HG03025 (cell line): ENCODE measurements at regions not wholly inside any gene's neighbourhood (a gene's known extent, or its start where the extent isn't known, plus 50 kb on each side); places are given as distances from the start of the nearest gene placed in this dataset.
"Not testable (repeated sequence)": the region's sequence is repeated elsewhere in the genome, so short reads cannot be mapped to it uniquely, and the experiment has no call there.

Source experiments
- ATAC-seq: cut with Tn5 transposase; IDR thresholded peaks from one replicate; pipeline ENCODE4 v1.9.1; 2021; ENCODE audit warnings: mild to moderate bottlenecking, moderate library complexity; ENCODE audit not compliant: unreplicated experiment, low FRiP score

DNA sequence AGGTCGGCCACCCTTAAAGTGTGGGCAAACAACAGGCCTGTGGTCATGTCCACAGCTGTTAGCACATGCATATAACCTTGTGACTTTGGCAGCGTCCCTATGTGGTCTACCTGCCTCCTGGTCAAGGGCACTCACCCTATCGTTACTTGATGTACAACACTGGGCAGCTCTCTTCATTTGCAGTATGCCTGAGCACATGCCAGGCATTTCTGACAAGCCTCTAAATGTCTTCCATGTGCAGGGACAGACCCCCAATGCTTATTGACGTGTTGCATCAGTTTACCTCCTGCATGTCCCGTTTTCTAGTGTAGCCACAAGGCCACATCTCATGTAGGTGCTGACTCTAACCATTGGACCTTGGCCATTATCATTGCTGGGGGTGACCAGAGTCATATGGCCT, 731.7 kb upstream of the MIR17HG start:
- ATAC-seq, result no peak

GRCh38 chr13:90618133-90618532, 729.4 kb upstream of the MIR17HG start:
- ATAC-seq, result no peak

- ATAC-seq, result no peak
Observed at GRCh38 chr13:90622541-90622940, 724.9 kb upstream of the MIR17HG start.

DNA sequence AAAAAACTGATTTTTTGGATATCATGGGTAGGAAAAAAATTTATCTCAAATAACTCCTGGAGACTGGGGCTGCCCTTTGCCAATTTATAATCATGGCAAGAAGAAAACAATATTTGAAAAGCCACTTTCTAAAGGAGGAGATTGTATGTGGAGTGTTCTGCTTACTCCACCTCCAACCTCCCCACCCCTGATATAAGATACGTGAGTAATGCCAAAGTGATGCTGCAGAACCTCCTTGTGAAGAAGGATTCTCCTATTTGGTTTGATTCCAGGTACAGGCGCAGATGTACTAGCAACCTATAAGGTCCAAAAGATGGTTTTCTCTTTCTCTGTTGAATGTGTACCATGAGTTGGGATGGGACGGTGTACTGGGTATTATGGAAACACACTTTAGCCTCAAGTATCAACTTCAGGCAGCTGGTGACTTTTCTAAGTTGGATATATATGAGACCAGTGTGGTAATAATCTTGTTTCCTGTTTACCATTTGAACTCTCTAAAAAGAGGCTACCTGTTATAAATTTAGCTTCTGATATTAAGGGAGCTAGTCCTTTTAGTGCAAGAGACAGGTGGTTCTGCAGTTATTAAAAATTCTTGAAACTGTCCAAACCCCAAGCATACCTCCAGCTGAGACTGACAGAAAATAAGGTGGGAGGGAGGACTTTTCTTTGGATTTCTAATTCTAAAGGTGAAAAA, 724.0 kb upstream of the MIR17HG start:
- no peak for ATAC-seq

DNA sequence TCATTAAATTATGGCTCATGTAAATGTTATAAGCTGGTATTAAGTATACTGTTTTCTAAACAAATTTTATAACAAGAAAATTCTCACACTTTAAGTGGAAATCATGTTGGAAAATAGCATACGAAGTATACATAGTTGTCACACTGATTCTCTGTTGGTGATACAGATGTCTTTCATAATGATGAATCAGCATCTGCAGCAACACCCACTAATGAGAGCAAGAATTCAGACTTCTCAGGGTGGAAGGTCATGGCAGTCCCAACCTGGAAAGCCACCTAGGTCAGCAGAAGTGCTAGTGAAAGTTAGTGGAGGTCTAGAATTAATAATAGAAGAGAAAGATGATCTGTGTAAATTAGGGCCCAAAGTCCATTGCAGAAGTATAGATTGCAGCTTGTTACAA, 719.7 kb upstream of the MIR17HG start:
- ATAC-seq, result no peak

- no peak for ATAC-seq
Observed at GRCh38 chr13:90628471-90628870, 719.0 kb upstream of the MIR17HG start.

DNA sequence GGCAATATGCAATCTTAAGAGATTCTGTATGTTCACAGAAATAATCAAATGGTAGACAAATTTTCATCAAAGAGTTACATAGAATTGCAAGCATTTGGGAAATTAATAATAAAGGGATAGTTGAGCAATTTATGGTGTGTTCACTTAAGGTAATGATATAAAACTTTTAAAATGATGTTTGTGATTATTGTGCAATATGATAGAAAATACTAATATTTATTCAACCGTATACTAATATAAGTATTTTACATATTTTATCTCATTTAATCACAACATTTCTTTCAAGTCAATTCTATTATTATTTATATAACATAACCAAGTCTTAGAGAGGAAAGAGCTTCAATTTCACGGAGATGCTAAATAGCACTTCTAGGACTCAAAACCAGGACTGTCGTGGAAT, 716.8 kb upstream of the MIR17HG start:
- ATAC-seq, result no peak

- no peak for ATAC-seq
Observed at GRCh38 chr13:90632184-90632583, 715.3 kb upstream of the MIR17HG start.

DNA sequence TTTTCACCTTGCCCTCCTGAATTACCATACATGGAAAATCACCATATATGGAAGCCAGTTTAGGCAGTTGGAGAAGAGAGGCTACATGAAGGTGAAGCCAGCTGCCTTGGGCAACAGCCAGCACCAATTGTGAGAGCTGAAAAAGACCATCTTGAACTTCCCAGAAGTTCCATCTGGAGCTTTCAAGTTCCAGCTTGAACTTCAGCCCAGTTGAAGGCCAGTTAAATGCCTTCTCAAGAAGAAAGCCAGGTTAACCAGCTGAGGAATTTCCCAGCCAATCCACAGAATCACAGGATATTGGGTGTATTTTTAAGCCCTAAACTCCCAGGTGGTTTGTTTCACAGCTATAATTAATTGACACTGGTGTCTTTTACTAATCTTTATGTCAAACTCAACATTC, 713.6 kb upstream of the MIR17HG start:
- no peak for ATAC-seq

DNA sequence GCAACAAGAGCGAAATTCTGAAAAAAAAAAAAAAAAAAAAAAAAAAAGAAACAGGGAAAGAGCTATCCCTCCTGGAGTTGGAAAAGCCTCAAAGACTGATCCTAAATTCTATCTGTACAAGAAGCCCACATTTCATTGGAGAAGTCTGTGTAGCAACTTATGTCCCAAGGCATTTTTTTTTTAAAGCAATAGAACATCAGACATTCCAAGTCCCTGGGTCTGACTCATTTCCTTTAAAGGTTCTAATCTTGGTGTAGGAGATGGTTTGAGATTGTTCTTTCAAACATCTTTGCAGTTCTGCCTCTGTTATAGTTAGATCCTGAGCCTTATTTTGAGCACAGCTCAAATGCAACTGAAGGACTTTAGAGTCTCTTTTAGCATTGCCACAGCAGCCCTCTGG, 706.5 kb upstream of the MIR17HG start:
- ATAC-seq, result no peak

DNA sequence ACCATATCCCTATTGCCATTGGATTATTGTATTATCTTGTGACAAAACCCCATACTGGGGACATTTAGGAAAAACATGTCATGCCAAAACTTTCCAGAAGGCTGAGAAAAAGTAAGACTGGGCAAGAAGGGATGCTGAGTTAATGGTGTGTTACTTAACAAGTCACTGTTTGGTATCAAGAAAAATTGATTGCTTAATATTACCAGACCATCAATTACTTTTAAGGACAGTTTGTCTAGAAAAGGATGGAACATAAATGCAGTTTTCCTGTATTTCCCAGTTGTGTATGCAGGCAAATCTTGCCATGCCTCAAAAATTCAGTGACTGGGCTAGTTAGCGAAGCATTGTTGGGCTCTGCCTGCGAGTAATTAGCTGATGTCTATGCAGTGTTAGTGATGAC, 705.6 kb upstream of the MIR17HG start:
- ATAC-seq, result no peak

- ATAC-seq, result no peak
Observed at GRCh38 chr13:90645582-90645981, 701.9 kb upstream of the MIR17HG start.

GRCh38 chr13:90648497-90648896, 699.0 kb upstream of the MIR17HG start:
- ATAC-seq, result no peak

- ATAC-seq, result no peak
Observed at GRCh38 chr13:90652036-90652435, 695.5 kb upstream of the MIR17HG start.

DNA sequence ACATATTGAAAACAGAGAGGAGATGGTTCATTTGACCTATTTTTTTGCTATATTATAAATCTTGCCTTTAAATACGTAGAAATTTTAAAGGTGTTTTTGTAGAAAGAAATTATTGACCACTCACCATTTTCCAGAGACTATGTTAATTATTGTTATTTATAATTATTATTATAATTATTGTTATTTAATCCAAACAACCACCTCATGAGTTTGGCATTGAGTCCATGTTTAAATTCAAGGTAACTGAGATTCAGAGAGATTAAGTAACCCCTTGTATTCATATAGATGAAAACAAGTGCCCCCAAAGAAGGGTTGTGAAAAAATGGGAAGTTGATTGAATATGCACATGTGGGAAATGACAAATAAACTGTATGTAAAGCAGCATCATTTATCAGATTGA, 692.5 kb upstream of the MIR17HG start:
- no peak for ATAC-seq

DNA sequence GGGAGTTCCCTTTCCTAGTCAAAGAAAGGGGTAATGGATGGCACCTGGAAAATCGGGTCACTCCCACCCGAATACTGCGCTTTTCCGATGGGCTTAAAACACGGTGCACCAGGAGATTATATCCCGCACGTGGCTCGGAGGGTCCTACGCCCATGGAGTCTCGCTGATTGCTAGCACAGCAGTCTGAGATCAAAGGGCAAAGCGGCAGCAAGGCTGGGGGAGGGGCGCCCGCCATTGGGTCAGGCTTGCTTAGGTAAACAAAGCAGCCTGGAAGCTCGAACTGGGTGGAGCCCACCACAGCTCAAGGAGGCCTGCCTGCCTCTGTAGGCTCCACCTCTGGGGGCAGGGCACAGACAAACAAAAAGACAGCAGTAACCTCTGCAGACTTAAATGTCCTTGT, 683.3 kb upstream of the MIR17HG start:
- ATAC-seq, result not testable (repeated sequence)

DNA sequence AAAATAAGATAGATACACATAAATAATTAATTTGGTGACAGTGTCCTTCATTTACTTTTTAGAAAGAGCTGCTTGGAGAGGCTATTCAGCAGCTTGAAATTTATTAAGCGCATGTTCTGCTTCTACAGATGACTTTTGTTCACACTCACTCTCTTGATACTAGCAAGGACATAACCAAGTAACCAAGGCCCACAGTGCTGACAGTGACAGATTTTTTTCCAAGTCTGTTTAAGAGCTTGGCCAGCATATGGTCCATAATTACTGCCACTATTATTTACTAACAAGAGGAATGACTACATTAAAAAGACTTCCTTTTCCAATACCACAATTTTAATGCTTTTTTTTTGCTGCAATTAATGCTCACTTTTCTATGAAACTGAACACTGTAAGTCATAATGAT, 673.7 kb upstream of the MIR17HG start:
- no peak for ATAC-seq

- no peak for ATAC-seq
Observed at GRCh38 chr13:90675129-90675528, 672.4 kb upstream of the MIR17HG start.

GRCh38 chr13:90680826-90681225, 666.7 kb upstream of the MIR17HG start:
- no peak for ATAC-seq

DNA sequence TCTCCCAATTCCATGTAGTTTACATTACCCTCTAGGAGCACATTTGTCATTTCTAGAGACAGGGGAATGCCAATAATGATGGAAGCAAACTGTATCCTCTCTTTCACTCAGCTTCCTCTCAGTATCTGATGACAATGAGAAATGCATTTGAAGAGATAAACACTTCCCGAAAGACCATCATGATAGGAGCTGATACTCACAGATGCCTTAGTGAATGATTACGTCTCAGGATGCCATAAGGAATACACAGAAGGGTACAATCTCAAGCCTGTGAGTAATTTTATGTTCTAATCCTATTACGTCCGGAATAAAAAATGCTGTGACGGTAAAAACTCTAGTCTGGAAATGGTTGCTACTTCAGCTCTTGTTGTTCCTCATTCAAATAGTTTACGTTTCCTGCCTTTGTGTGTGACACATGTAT, 663.8 kb upstream of the MIR17HG start:
- no peak for ATAC-seq

DNA sequence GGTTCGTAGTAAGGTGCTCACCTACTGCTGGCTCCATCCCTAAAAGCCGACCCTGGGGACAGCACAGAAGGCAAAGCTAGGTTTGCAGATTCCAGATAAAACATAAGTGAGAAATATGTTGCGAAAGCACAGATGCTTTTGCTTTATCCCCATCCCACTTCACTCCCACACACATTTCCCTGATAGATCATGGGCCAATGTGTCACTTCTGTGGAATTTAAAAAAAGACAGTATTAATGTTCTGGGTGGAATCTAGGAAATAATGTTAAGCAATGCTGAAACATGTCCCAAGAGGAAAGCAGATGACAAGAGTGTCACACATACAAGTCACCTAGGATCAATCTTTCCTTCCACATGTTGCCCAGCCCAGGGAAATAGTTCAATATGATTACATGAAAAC, 661.0 kb upstream of the MIR17HG start:
- no peak for ATAC-seq

- no peak for ATAC-seq
Observed at GRCh38 chr13:90689111-90689510, 658.4 kb upstream of the MIR17HG start.
